ENCODE measurements at regions not wholly inside any gene's neighbourhood (a gene's known extent, or its start where the extent isn't known, plus 50 kb on each side); places are given as distances from the start of the nearest gene placed in this dataset.

DNA sequence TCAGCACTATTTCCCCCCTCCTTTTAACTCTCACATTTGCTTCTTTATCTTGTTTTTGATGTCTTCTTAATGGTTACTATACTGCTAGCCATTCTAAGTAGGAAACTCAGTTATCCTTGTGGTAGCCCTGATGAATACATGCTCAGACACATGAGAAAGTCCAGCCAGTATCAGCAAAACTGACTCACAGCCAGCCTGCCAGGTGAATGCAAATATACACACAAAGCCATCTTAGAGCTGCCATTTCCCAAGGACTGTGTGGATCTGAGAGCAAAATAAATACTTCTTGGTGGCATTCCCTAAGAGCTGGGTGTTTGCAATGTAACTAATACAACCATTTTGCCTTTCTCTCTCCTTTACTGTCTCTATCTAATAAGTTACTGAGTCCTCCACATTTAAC lies 455.2 kb downstream of the CCER1 start:
- H3K27ac ChIP-seq, result no peak overlapping the region
- intact Hi-C loops (cut with DNase I), result no loop called here
- DNase-seq (no peak), ATAC-seq (no peak)
- no peaks in the 10 kb centered on the region for H3K36me3 ChIP-seq
- H3K4me3 ChIP-seq, result no peak overlapping the region
- H3K9me3 ChIP-seq, result no peaks in the 10 kb centered on the region
- H3K27me3 ChIP-seq, result no peaks in the 10 kb centered on the region
- no peaks in the 10 kb centered on the region for H3K4me1 ChIP-seq
- TF ChIP-seq POLR2A (IDR thresholded peaks at IDR 0.05), result no peak
- TF ChIP-seq, protein P1, sequence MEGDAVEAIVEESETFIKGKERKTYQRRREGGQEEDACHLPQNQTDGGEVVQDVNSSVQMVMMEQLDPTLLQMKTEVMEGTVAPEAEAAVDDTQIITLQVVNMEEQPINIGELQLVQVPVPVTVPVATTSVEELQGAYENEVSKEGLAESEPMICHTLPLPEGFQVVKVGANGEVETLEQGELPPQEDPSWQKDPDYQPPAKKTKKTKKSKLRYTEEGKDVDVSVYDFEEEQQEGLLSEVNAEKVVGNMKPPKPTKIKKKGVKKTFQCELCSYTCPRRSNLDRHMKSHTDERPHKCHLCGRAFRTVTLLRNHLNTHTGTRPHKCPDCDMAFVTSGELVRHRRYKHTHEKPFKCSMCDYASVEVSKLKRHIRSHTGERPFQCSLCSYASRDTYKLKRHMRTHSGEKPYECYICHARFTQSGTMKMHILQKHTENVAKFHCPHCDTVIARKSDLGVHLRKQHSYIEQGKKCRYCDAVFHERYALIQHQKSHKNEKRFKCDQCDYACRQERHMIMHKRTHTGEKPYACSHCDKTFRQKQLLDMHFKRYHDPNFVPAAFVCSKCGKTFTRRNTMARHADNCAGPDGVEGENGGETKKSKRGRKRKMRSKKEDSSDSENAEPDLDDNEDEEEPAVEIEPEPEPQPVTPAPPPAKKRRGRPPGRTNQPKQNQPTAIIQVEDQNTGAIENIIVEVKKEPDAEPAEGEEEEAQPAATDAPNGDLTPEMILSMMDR (IDR thresholded peaks at IDR 0.05), result no peak

DNA sequence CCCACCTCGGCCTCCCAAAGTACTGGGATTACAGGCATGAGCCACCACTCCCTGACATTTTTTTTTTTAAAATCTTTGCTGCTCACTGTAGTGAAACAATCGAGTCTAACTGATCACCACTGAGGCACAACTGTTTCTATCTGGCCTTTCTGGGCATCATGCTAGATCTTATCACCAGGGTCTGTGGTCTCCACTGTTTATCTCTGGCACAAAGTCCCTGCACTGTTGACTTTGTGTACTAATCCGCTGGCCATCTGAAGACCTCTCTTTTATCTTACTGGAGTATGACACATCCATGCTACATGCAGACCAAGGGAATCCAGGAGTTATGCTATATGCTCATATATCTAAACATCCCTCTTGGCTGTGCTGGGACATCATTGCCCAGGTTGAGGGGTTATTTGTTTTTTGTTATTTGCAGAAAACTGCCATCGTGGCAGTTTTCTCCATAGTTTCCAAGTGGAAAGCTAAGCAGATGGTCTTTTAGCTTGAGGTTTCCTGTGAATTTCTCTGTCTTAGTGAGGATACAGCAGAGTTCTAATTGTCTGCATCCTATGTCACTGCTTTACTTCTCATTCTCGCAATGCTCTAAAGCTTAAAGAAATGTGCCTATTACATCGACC lies 456.9 kb downstream of the CCER1 start:
- no peaks in the 10 kb centered on the region for H3K4me1 ChIP-seq
- H3K27ac ChIP-seq, result no peak overlapping the region
- H3K9me3 ChIP-seq, result no peaks in the 10 kb centered on the region
- H3K27me3 ChIP-seq, result no peaks in the 10 kb centered on the region
- no peak overlapping the region for H3K4me3 ChIP-seq
- TF ChIP-seq, protein P1 (IDR thresholded peaks at IDR 0.05), result no peak
- TF ChIP-seq POLR2A (IDR thresholded peaks at IDR 0.05), result no peak
- ATAC-seq (no peak), DNase-seq (no peak)
- no peaks in the 10 kb centered on the region for H3K36me3 ChIP-seq
- intact Hi-C loops (cut with DNase I), result no loop called here
- 89 to 92% (median 91%) methylated on average over 6 of the region's 6 CpGs for WGBS, 4 donors

GRCh38 chr12:90490355-90490754 lies 464.6 kb downstream of the CCER1 start:
- ATAC-seq, result no peak
- intact Hi-C loops (cut with DNase I), result no loop called here
- H3K27me3 ChIP-seq, result no peaks in the 10 kb centered on the region

GRCh38 chr12:90489141-90489540 lies 465.8 kb downstream of the CCER1 start:
- Histone ChIP-seq H3K36me3 (no peaks in the 10 kb centered on the region), H3K4me3 (no peak overlapping the region), H3K27me3 (no peaks in the 10 kb centered on the region), H3K9me3 (peaks cover 0 to 20% (median 4%) of the 10 kb centered on the region in 12 donors), H3K4me1 (no peaks in the 10 kb centered on the region), H3K27ac (no peak overlapping the region)
- DNase-seq, result no peak
- TF ChIP-seq, protein P1 (IDR thresholded peaks at IDR 0.05), result no peak
- no peak for TF ChIP-seq POLR2A (IDR thresholded peaks at IDR 0.05)
- no peak for ATAC-seq
- intact Hi-C loops (cut with DNase I), result no loop called here
- WGBS, 4 donors, result 66 to 97% (median 90%) methylated on average over 3 of the region's 3 CpGs

More at GRCh38 chr12:90490355-90490754, 464.6 kb downstream of the CCER1 start:
- H3K36me3 ChIP-seq, result no peaks in the 10 kb centered on the region
- H3K4me3 ChIP-seq, result no peak overlapping the region
- TF ChIP-seq POLR2A (IDR thresholded peaks at IDR 0.05), result no peak
- TF ChIP-seq, protein P1 (IDR thresholded peaks at IDR 0.05), result no peak
- H3K9me3 ChIP-seq, result peaks cover 0 to 20% (median 4%) of the 10 kb centered on the region in 12 donors
- H3K4me1 ChIP-seq, result no peaks in the 10 kb centered on the region
- no peak overlapping the region for H3K27ac ChIP-seq
- DNase-seq, result no peak

Data from heart left ventricle (tissue), 16 donors.